Hepatocyte (in vitro differentiated cells): ENCODE measurements at regions not wholly inside any gene's neighbourhood (a gene's known extent, or its start where the extent isn't known, plus 50 kb on each side); places are given as distances from the start of the nearest gene placed in this dataset.

Experiments
- DNase-seq: peaks from one replicate; pipeline ENCODE4 v3.0.0-alpha.2; 2016; ENCODE audit warnings: low spot score
- H2AFZ ChIP-seq: fragments of 200-600 bp; sonication (generic); 2 replicates; pipeline ENCODE4 v1.6.0; 2016; ENCODE audit warnings: antibody characterized with exemption, mild to moderate bottlenecking
- H3K27ac ChIP-seq: fragments of 200-600 bp; sonication (generic); 2 replicates; pipeline ENCODE4 v1.5.1; 2016; ENCODE audit warnings: mild to moderate bottlenecking
- H3K27me3 ChIP-seq: fragments of 200-600 bp; sonication (generic); 2 replicates; pipeline ENCODE4 v1.6.1; 2016
- H3K36me3 ChIP-seq: fragments of 200-600 bp; sonication (generic); replicated peaks from 2 replicates; pipeline ENCODE4 v1.5.1; 2016; ENCODE audit warnings: low read depth; ENCODE audit not compliant: insufficient read depth
- H3K4me1 ChIP-seq: fragments of 200-600 bp; sonication (generic); 2 replicates; pipeline ENCODE4 v1.5.1; 2016; ENCODE audit warnings: mild to moderate bottlenecking, moderate library complexity; ENCODE audit not compliant: insufficient read depth
- H3K4me2 ChIP-seq: fragments of 200-600 bp; sonication (generic); 2 replicates; pipeline ENCODE4 v1.6.0; 2016
- H3K4me3 ChIP-seq: fragments of 200-600 bp; sonication (generic); 2 replicates; pipeline ENCODE4 v1.5.1; 2016; ENCODE audit warnings: mild to moderate bottlenecking
- H3K79me2 ChIP-seq: fragments of 200-600 bp; sonication (generic); 2 replicates; pipeline ENCODE4 v1.6.0; 2017; ENCODE audit warnings: mild to moderate bottlenecking
- H3K9me2 ChIP-seq: fragments of 200-600 bp; sonication (generic); replicated peaks from 2 replicates; pipeline ENCODE4 v1.6.0; 2017; ENCODE audit warnings: mild to moderate bottlenecking; ENCODE audit not compliant: insufficient read depth
- H3K9me3 ChIP-seq: fragments of 200-600 bp; sonication (generic); 2 replicates; pipeline ENCODE4 v1.5.1; 2016; ENCODE audit warnings: low read depth, mild to moderate bottlenecking
- H4K20me1 ChIP-seq: fragments of 200-600 bp; sonication (generic); 2 replicates; pipeline ENCODE4 v1.6.0; 2016; ENCODE audit warnings: mild to moderate bottlenecking; ENCODE audit not compliant: insufficient read depth, poor library complexity, severe bottlenecking
- EZH2 ChIP-seq: fragments of 200-600 bp; sonication (generic); IDR thresholded peaks from 2 replicates; pipeline ENCODE4 v1.6.1; 2016; ENCODE audit warnings: antibody characterized with exemption, mild to moderate bottlenecking, borderline replicate concordance
- EZH2phosphoT487 ChIP-seq: fragments of 200-600 bp; sonication (generic); IDR thresholded peaks from one replicate; pipeline ENCODE4 v1.6.1; 2018; ENCODE audit warnings: antibody characterized with exemption, mild to moderate bottlenecking, low read depth, moderate library complexity; ENCODE audit not compliant: unreplicated experiment, severe bottlenecking
- WGBS: methylation state at CpG from one replicate; pipeline ENCODE4 v1.1.6; 2016; ENCODE audit warnings: low lambda C conversion rate; ENCODE audit errors: missing lambda C conversion rate; 5-methylcytosine and 5-hydroxymethylcytosine counted together
- TF ChIP-seq, protein P1 (sequence below): fragments of 200-600 bp; sonication (generic); IDR thresholded peaks from 2 replicates; pipeline ENCODE4 v1.5.1; 2016; ENCODE audit warnings: antibody characterized with exemption, mild to moderate bottlenecking; ENCODE audit not compliant: poor library complexity

DNA sequence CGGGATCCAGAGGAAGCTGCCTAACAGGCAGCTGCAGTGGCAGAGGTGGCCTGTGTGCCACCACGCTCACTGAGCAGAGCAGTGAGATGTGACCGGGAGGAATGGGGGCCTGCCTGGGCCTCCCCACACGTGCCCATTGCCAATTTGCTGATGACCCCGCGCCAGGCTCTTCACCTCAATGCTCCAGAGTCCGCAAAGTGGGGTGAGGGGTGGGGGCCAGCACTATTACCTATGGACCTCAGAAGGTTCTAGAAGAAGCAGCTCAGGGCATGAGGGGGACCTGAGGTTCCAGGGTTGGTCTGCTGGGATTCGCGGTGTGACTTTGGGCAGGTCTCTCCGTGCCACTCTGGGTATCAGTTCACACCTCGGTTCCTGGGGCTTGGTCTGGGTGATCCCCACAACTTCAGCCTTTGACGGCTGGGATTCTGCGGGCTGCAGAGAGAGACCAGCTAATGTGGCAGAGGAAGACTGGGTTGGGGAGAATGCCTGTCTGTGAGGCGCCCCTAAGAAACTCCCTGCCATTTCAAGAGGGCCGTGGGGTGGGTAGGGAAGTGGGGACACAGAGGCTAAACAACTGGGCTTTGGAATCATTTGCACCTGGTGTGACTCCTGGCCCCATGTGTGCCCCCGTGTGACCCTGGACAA, 231.0 kb upstream of the MVB12B start:
- no peak overlapping the region for H3K4me2 ChIP-seq
- H3K27ac ChIP-seq: no peak overlapping the region
- no peak for DNase-seq
- no peaks in the 10 kb centered on the region for H3K27me3 ChIP-seq
- H4K20me1 ChIP-seq: no peaks in the 10 kb centered on the region
- H3K4me1 ChIP-seq: no peaks in the 10 kb centered on the region
- no peak overlapping the region for H2AFZ ChIP-seq
- no peaks in the 10 kb centered on the region for H3K36me3 ChIP-seq
- H3K9me2 ChIP-seq: no peaks in the 10 kb centered on the region
- no peaks in the 10 kb centered on the region for H3K79me2 ChIP-seq
- no peak overlapping the region for H3K4me3 ChIP-seq
- 86% methylated on average over 16 of the region's 16 CpGs for WGBS
- no peak for TF ChIP-seq EZH2phosphoT487
- H3K9me3 ChIP-seq: no peaks in the 10 kb centered on the region

DNA sequence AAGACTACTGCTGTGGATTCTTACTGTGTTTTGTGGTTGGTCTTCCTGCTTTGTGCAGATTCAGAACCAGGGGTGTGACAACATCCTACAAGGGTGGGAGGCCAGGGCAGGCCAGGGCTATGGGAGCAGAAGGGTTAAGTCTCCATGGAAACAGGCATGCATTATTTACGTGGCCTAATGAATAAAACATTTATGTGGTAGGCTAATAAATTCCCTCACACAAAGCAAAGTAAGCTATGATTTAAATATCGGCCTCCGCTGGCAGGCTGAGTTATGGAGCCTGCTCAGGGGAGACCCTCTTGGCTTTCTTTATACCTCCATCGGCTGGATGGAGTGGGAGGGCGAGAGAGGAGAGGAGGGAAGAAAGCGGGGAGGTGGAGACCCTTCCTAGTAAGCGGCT, 230.3 kb upstream of the MVB12B start:
- H3K9me3 ChIP-seq: no peaks in the 10 kb centered on the region
- no peaks in the 10 kb centered on the region for H4K20me1 ChIP-seq
- no peaks in the 10 kb centered on the region for H3K9me2 ChIP-seq
- H3K27me3 ChIP-seq: no peaks in the 10 kb centered on the region
- H3K36me3 ChIP-seq: no peaks in the 10 kb centered on the region
- H3K4me2 ChIP-seq: no peak overlapping the region
- H2AFZ ChIP-seq: no peak overlapping the region
- no peak for DNase-seq
- H3K4me3 ChIP-seq: no peak overlapping the region
- TF ChIP-seq EZH2phosphoT487 (no peak), EZH2 (no peak)
- TF ChIP-seq, protein P1, sequence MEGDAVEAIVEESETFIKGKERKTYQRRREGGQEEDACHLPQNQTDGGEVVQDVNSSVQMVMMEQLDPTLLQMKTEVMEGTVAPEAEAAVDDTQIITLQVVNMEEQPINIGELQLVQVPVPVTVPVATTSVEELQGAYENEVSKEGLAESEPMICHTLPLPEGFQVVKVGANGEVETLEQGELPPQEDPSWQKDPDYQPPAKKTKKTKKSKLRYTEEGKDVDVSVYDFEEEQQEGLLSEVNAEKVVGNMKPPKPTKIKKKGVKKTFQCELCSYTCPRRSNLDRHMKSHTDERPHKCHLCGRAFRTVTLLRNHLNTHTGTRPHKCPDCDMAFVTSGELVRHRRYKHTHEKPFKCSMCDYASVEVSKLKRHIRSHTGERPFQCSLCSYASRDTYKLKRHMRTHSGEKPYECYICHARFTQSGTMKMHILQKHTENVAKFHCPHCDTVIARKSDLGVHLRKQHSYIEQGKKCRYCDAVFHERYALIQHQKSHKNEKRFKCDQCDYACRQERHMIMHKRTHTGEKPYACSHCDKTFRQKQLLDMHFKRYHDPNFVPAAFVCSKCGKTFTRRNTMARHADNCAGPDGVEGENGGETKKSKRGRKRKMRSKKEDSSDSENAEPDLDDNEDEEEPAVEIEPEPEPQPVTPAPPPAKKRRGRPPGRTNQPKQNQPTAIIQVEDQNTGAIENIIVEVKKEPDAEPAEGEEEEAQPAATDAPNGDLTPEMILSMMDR: no peak
- H3K79me2 ChIP-seq: no peaks in the 10 kb centered on the region
- no peaks in the 10 kb centered on the region for H3K4me1 ChIP-seq
- WGBS: 79% methylated on average over 7 of the region's 7 CpGs
- no peak overlapping the region for H3K27ac ChIP-seq

DNA sequence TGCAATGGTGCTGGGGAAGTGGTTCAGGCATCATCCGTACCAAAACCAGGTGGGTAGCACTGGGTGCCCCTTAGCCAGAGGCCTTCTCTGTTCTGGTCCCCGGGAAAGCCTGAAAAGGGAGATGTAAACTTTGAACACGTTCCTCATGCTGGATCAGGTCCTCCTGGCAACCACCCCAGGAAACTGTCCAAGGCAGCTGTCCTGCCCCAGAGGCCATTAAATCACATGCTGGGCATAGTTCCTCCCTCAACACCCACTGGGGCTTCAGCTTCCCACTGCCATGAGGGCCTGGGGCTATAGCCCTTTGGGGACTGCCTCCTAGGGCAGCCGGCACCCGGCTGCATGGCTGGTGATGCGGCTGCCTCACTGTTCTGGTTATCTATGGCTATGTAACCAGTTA, 228.9 kb upstream of the MVB12B start:
- Histone ChIP-seq H3K9me3 (no peaks in the 10 kb centered on the region), H3K9me2 (no peaks in the 10 kb centered on the region), H3K4me3 (no peak overlapping the region), H3K27ac (no peak overlapping the region), H2AFZ (no peak overlapping the region), H4K20me1 (no peaks in the 10 kb centered on the region), H3K36me3 (no peaks in the 10 kb centered on the region), H3K27me3 (no peaks in the 10 kb centered on the region), H3K4me1 (no peaks in the 10 kb centered on the region), H3K4me2 (no peak overlapping the region), H3K79me2 (no peaks in the 10 kb centered on the region)
- DNase-seq: no peak
- 92% methylated on average over 6 of the region's 6 CpGs for WGBS
- TF ChIP-seq EZH2: no peak
- TF ChIP-seq, protein P1: no peak
- TF ChIP-seq EZH2phosphoT487: no peak

DNA sequence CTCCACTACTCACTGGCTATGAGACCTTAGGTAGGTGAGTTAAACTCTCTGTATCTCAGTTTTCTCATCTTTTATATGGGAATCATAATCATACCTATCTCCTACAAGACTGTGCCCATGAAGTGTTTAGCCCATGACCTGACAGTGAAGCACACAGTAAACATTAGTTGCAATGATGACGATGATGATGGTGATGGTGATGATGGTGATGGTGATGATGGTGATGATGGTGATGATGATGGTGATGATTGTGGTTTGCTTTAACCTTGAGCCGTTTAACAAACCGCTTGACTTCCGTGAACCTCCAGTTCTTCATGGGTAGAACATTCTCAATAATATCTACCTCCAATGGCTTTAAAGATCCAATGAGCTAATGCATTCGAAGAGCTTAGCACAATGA, 220.2 kb upstream of the MVB12B start:
- Histone ChIP-seq H3K27me3 (peaks cover 11% of the 10 kb centered on the region), H3K9me2 (no peaks in the 10 kb centered on the region), H3K79me2 (no peaks in the 10 kb centered on the region), H3K9me3 (no peaks in the 10 kb centered on the region), H3K4me2 (no peak overlapping the region), H2AFZ (no peak overlapping the region), H3K27ac (no peak overlapping the region), H4K20me1 (no peaks in the 10 kb centered on the region), H3K36me3 (no peaks in the 10 kb centered on the region), H3K4me1 (no peaks in the 10 kb centered on the region), H3K4me3 (no peak overlapping the region)
- no peak for TF ChIP-seq EZH2phosphoT487
- TF ChIP-seq, protein P1: no peak
- no peak for DNase-seq
- WGBS: 95% methylated on average over 5 of the region's 5 CpGs
